Superior temporal gyrus (tissue), 1 donor: ENCODE measurements at regions not wholly inside any gene's neighbourhood (a gene's known extent, or its start where the extent isn't known, plus 50 kb on each side); places are given as distances from the start of the nearest gene placed in this dataset.

Experiments used
- DNase-seq: peaks from one replicate; pipeline ENCODE4 v3.0.0-alpha.2; 2016; ENCODE audit errors: extremely low spot score

DNA sequence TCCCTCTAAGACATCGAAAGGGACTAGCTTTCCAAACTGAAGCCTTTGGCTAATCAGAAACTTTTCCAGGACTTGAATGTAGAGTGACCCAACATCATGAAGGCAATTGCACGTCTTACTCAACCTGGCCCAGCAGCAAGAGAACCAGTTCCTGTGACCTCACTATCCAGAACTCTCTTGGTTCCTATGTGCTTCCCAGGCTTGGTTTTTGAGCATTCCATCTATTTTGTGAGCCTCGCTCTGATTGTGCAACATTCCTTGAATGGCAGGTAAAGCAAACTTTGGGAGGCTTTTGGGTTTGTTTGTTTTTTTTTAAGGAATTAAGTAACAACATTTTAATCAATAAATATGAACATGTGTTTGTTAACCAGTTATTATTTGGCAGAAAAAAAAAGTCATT lies 183.6 kb upstream of the EGLN3 start:
- no peak for DNase-seq

DNA sequence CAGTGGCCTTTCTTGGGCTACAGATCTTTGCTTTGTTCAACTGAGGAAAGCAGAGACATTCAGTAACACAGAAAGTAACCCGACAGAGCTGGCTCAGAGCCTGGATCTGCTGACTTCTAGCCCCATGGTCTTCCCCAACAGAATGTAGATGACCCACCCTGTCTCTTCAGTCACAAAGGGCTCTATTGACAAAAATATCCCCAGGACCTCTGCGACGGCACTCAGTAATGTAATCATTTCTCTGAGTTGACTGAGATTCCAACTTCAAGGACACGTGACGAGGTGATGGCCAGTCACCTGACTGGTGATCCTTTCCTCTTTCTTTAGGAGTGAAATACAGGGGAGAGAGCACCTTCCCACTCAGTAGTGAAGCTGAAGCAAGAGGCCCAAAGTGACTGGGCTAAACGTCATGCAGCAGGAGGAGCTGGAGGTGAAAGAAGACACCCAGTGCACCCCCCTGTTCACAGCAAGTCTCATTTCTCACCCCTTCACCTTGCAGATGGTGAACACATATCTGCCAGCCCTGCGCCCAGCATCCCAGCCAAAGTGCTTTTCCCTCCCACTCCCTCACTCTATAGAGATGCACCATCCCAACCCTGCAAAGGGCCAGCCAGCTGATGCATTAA lies 179.2 kb upstream of the EGLN3 start:
- no peak for DNase-seq

DNA sequence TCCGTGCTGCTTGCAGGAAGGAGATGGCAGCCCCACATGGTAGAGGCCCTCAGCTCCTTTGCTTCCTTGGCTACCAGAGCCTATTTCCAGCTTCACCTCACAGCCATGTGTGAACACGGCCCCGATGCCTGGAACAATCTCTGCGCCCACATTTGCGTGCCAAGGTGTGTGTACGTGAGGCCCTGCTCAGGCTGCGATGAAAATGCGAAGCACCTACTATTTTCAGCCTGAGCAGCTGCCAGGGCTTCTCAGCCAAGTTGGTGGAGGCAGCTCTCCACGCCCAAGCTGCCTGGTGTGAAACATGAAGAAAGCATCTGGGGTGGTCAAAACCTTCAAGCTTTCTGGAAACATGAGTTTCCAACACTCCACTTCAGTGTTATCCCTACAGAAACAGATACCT lies 177.8 kb upstream of the EGLN3 start:
- peak; percentile 59 for DNase-seq

DNA sequence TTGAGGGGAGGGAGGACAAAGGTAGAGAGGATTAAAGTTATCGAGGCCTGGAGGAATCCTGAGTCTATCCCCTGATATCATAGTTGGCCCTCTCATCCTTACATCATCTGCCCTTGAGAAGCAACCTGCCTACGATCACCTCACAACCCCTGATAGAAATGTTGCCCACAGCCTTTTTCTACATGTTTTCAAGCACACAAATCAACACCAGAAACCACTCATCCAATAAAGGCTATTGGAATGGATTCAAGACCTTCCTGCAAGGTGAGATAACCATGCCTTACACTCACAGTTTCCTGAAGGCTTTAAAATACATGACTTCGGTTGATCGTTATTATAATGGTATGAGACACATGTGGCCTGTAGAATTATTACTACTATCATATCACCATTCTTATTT lies 175.7 kb upstream of the EGLN3 start:
- DNase-seq: no peak

DNA sequence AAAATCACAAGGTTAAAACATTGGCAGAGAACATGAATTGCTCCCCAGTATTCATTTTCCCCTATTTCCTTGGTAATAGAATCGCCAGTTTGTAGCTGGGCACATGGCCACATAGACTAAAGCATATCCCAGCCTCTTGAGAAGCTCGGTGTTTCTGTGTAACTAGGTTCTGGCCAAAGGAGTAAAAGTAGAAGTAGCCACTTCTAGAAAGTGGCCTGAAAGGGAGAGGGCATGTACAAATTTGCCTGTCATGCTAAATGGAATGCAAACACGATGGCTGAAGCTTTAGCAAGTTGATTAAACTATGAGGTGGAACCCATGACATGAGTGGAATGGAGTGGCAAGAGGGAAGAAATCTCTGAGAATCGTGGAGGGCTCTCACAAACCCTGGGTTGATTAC lies 173.7 kb upstream of the EGLN3 start:
- no peak for DNase-seq

DNA sequence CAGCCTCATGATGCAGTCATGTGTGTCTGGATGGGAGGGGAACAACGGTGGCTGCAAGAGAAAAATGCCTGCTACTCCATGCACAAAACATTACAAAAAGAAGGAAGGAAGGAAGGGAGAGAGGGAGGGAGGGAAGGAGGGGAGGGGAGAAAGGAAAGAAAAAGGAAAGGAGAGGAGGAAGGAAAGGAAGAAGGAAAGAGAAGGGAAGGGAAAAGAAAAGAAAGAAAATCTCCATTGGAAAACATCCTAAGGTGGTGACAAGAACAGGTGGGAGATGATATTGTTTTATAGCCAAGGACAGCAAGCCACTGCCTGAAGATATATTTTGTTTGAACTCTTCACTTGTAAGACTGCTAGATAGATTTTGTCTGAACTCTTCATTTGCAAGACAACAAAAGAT lies 171.8 kb upstream of the EGLN3 start:
- DNase-seq: no peak

DNA sequence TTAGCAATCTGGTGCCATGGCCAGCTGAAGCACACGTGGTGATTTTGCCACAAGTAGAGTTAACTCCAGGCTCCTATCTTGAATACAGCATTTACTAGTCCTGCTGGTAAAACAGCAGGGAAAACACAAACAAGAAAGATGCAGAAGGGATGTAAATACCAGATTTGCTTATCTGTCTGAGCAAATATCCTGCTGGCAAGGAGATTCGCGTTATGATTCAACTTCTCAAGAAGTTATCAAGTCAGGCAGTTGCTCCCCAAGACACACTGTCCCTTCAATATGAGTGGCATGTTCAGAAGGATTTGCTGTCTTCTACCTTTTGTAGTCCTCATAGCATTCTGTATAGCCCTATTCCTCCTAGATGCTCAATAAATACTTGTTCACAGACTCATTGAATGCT lies 171.2 kb upstream of the EGLN3 start:
- DNase-seq: no peak

DNA sequence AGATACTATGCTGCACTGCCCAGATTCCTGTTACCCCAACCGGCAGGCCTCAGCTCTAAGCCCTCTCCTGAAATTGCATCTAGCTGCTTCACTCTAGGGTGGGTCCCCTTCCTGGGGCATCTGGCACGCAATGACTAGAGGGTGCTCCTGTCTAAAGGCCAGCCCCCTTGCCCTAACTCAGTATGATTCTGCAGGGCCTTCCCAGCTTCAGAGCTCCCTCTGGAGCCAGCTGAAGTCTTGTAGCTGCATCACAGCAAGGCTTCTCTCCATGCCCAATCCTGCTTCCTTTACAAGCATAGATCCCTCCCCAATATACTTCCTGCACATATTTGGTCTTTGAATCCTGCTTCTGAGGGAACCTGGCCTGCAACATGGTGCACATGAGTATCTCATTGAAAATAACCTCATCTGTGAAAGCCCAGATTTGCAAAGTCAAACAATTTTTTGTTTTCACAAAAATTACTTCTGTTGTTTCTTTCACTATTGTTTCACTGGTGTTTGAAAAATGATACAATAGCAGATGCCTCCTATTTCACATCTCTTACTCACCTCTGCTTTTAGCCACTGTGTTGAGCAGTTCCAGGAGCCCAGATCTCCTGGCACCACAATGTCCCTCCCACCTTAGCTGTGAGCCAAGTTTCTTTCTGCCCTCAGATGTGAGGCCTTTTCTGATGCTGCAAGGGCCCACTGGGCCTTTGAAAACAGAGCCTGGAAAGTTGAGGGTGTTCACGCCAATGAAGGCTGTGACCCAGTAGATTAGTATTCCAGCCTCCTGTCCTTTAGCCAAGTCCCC lies 169.5 kb upstream of the EGLN3 start:
- no peak for DNase-seq

DNA sequence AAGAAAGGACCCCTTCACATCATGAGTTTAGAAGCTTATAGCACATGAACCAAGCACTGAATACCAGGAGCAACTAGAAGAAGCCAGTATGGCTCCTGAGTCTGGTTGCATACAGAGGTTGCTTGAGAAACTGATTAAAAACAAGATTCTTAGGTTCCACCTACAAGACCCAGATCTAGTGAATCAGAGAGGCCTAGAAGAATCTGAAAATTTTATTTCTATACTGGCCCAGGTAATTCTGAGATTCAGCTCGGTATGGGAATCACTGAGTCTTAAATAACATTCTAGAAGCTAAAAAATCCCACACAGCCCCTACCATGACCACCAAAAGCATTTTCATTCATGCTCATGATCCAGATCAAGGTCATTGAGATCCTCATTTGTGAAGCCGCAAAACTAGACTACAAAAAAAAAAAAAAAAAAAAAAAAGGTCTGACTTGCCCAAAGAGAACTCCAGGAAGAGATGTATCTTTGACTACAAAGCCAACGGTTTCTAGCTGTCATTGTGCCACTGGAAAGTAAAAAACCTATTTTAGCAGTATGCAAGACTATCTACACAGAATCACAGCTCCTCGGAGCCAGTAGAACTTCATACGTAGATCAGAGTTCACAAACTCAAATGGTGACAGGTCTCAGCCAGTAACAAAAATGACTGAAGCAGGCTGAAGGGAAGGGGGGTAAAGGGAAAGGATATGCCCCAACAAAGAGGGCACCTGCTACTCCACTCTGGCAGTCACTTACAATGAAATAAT lies 168.4 kb upstream of the EGLN3 start:
- DNase-seq: no peak

DNA sequence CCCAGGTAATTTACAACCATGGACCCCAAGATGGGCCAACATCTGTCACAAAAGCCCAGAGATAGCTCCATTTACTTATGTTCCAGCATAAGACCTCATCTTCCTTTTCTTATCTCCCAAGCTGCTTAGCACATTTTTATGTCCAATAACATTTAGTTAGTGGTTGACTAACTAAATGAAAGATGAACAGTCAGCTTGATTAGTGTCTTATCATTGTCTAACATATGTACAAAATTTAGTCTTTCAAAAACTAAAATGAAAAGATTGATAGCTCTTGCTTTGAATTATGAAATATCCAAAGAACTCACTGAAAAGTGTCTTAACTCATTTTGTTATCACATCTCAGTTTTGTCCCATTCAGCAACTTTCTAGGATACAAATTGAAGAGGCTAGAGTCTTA lies 163.1 kb upstream of the EGLN3 start:
- DNase-seq: no peak

DNA sequence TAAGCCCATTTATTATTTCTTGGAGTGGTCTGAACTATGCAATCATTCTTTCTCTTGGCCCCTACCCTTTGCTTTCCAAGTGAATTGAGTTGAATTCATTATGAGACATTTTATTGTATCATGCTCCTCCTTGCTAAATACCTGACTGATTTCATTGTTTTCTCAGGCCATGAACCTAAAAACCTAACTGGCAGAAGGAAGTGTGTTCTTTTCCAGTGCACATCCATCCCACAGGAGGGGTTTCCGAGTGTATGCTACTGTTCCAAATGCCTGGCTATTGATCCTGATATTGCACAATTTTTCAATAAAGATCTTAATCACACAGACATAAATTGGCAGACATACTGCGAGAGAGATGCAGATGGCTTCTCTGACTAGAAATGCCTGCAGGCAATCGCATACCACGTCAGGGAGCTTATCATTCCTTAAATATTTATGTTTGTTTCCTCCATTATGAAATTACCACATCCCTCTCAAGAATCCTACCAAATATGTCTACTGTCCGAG lies 162.2 kb upstream of the EGLN3 start:
- no peak for DNase-seq

DNA sequence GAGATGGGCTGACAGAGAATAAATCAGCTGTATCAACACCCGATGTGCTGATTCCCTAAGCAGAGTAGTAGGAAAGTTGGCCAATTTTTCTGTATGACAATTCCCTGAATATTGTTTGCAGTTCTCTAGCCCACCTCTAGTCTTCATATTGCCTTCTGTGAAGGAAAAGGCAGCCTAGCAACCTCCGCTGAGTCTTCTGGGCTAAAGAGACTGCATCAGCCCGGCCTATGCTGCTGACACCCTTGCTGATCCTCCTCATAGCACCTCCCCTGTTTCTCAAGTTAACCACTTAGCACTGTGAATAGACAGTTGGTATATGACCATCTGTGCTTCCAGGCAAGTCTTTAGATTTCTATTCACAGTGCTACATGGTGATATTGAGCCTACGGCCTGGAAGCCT lies 161.1 kb upstream of the EGLN3 start:
- no peak for DNase-seq

DNA sequence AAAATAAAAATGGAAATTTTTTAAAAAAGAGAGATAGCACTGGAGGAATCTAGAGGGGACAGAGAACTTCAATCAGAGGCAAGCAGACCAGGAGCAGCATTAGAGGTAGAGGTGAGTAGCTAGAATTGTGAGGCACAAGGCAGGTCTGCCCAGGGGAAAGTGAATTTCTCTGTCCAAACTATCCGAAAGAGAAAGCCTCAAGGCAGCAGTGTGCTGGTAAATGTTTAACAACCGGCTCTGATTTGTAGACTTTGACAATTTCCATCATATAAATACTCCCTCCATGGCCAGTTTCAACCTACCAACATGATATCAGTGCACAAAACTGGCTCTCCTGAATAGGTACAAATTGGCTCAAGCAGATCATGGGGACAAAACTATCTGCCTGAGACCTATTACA lies 160.6 kb upstream of the EGLN3 start:
- no peak for DNase-seq

DNA sequence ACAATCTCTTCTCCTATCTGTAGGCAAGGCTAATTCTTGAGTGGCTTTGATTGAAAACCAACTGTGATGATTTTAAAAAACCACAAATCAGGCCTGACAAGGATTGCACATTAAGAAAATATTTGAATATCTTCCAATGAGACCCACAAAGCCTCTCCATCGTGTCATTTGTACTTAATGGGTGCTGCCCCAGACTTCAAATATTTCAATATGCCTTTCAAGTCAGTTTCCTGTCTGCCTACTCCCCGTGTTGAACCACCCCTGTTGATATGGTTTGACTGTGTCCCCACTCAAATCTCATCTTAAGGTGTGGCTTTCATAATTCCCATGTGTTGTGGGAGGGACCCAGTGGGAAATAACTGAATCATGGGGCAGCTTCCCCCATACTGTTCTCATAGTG lies 159.7 kb upstream of the EGLN3 start:
- DNase-seq: no peak

DNA sequence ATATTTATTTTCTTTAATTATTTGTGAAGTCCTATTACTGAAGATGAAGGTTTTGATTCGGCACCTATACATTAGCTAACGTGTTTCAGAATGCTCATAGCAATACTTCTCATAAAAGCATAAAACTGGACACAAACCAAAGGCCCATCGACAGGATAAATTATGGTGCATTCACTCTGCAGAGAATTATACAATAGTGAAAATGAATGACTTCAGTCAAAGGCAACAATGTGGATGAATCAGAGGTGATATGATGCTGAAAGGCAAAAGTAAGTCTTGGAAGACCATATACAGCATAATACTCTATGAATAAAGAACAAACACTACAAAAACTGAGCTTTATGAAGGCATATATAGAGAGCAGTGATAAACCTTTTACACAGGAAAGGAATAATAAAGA lies 156.6 kb upstream of the EGLN3 start:
- no peak for DNase-seq

DNA sequence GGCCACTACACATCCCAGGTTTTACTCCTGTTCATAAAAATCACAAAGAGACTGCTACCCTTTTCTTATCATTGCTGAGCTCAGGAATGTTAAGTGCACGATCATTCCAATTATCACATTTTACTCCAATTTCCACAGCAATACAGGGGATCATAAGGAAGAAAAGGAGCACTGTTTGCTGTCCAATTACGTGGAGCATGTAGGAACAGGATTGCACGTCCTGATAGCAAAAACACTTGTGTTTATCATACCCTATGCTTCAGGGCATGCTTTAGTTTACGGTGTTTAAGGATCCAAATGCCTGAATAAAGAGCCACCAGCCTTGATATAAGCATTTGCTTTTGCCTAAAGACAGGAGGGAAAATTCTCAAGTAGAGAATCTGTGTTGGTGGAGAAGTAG lies 155.4 kb upstream of the EGLN3 start:
- no peak for DNase-seq

DNA sequence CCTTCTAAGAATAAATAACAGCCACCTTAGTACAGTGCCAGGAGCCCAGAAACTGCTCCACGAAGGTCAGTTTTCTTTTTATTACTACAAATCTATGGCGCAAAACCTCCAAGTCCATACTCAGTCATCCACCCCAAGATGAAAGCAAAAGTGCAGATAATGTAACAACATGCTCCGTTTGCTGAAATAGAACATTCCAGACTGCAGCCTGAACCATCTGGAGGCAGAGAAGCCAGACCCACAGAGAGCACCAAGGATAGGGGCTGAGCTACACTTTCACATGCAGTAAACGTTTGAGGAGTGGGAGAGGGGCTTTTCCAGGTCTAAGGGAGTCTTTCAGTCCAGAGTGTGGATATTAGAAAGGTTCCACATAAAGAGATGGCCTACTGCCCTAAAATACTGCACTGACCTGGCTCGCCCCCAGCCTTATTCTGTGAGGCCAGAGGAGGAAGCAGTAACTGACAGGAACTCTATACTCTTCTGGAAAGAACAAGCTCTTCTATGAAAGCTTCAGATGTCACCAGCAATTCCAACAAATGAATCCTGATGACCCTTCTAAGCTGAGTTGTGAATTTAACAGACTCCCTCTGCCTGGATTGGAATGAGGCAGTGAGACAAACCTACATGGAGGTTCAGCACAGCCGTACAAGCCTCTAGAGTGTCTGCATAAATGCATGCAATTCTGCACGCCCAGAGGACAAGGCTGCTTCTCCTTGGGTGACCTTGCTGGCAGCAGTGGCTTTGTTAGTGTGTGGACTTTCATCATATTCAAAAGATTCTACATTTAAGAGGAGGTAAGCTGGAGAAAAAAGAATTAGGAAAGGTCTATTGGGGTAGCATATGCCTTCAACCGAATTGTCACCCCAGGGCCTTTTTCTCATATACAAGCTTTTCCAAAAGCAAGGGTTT lies 153.9 kb upstream of the EGLN3 start:
- no peak for DNase-seq

DNA sequence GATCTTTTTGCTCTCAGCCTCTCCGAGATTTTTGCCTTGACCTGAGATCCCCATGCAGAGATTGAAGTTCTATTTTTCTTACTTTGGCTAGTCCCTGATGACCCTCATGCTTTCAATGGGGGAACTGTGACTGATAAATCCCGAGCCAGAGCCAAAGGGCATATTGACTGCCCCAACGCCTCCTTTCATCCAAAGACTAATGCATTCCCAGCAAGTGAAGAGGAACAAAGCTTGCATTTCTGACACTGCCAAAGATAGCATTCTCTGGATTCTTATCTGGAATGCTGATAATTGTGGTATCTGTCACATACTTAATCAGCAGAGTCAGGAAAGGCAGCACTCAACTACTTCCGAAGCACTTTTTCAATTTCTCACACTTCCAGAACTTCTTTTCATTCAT lies 152.3 kb upstream of the EGLN3 start:
- no peak for DNase-seq

DNA sequence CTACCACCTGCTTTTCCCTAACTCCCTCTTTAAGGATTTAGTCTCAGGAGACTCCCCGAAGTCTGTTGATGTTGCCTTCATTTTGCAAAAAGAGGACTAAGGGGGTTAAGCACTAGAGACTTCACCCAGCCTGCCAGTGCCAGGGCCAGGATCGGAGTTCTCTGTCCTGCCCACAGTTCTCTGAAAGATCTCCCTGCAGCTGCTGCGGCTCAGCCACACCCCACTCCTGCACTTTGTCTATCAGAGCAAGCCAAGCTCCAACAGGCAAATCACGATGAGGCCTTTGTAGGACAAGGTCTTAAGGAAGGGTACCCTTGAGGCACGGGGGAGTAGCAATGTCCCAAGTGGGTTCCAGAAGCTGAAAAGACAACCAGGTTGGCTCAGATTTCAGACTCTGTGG lies 148.8 kb upstream of the EGLN3 start:
- no peak for DNase-seq

DNA sequence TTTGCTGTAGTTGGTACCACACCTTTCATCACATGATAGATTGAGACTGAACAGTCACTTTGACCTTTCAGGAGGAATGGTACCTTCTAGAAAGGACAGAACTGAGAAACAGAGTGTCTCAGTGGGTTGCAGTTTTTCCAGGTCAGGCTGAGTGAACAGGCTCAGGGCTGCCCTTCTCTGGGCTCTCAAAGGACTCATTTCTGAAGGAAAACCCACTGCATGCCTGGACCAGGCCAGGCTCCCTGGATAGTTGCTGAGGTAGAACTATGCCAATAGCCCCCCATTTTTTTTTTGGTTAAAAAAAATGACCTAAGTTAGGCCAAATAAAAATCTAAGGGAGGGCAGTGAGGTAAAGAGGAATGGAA lies 148.1 kb upstream of the EGLN3 start:
- no peak for DNase-seq

DNA sequence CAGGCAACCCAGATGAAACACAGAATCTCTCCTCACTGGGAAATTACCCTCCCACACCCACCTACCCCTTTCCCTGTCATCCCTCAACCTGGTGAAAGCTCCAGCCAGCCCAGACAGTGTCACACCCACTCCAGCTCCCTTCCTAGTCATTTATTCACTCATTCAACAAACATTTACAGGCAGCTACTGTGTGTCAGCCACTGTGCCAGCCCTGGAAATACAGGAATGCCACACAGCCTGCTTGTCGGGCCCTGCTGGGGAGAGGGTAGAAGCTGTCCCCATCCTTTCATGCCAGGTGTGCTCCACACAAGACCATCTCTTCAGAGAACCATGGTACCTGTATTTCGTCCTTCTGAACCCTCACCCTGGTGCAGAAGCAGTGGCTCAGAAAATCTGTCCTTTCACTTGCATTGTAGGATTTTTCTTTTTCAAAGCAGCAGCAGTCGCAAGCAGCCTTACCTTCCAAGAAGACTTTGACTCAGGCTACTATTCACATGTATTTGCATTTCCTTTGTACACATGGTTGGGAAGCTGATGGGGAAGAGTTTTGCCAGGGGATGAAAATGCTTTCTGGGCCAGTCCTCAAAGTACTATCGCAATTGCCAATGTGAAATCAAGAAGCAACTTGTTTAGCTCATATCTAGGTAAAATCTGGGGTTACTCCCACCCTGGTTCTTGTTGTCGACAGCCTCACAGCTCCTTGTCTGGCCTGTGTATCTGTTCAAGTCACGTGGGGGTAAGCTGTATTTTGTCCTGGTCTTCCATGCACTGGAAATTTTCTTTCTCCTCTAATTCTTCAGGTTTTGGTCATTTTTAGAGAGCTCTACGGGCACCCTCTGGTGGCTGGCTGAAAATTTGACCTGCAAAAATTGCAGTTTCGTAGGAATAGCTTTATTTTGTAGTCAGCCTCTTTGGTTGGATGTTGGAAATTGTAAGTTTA lies 147.4 kb upstream of the EGLN3 start:
- peak; percentile 91 for DNase-seq
